AG09319 (cell line): ENCODE measurements at regions not wholly inside any gene's neighbourhood (a gene's known extent, or its start where the extent isn't known, plus 50 kb on each side); places are given as distances from the start of the nearest gene placed in this dataset.
A peak's percentile ranks its signal among the peaks of the same experiment; 100 is the strongest.

Source experiments
- DNase-seq: peaks from one replicate; pipeline ENCODE4 v3.0.0-alpha.2; 2010; ENCODE audit warnings: low read depth; ENCODE audit errors: extremely low read depth
- CTCF ChIP-seq: IDR thresholded peaks from 2 replicates; pipeline ENCODE4 v1.5.1; 2011; ENCODE audit warnings: low read depth, mild to moderate bottlenecking, inconsistent platforms, low read length, moderate library complexity

- no peak for TF ChIP-seq CTCF
- no peak for DNase-seq
Observed at GRCh38 chr1:218771931-218772330, 401.7 kb upstream of the LYPLAL1 start.

GRCh38 chr1:218772575-218772974 is 401.1 kb upstream of the LYPLAL1 start:
- TF ChIP-seq CTCF, result no peak

GRCh38 chr1:218775501-218776021 is 398.1 kb upstream of the LYPLAL1 start:
- no peak for TF ChIP-seq CTCF
- DNase-seq, result no peak

More at GRCh38 chr1:218772575-218772974, 401.1 kb upstream of the LYPLAL1 start:
- peak; percentile 42 for DNase-seq

- DNase-seq, result no peak
- TF ChIP-seq CTCF, result no peak
Observed at GRCh38 chr1:218778257-218779126, 395.2 kb upstream of the LYPLAL1 start.

GRCh38 chr1:218779341-218780100 is 394.2 kb upstream of the LYPLAL1 start:
- TF ChIP-seq CTCF, result no peak
- DNase-seq, result no peak

GRCh38 chr1:218783131-218783530 is 390.5 kb upstream of the LYPLAL1 start:
- no peak for TF ChIP-seq CTCF
- no peak for DNase-seq

GRCh38 chr1:218783916-218784315 is 389.8 kb upstream of the LYPLAL1 start:
- TF ChIP-seq CTCF, result no peak
- no peak for DNase-seq
